ENCODE measurements at regions not wholly inside any gene's neighbourhood (a gene's known extent, or its start where the extent isn't known, plus 50 kb on each side); places are given as distances from the start of the nearest gene placed in this dataset.

DNA sequence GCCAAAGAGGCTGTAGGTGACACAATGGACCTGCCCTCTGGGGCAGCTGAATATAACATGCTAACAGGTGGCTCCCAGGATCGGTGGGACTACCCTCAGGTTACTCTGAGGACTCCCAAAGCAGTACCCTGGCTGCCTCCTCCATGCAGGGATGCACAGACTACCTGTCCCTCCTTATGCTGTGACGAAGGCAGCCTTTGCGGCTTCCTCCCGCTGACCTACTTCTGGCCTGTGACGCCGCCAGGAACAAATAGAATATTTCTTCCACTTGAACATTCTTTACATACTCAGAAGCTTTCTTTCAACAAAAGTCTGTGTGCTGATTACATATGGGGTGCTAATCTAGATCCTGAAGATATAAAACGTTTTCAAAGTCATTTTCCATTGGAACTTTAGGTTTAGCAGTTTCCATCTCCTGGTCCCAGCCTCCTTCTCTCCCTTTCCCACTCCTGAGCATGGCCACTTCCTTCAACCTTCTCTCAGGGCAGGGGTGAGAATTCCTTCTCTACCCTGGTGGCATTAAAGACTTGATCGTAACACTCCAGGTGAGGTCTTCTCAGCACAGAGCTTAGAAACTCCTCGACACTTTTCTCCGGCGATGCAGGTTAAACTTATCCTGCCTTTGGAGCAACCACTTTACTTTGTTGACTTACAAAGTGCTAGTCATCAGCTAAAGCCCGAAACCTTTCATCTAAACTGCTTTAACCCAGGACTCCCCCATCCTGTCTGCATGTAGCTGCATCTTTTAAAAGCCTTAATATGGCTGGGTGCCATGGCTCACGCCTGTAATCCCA lies 58.9 kb upstream of the STK17B start:
- no peaks in the 10 kb centered on the region for H3K4me1 Mint-ChIP-seq (ENCODE audit: unreplicated experiment)
- no peak overlapping the region for H3K27ac Mint-ChIP-seq (ENCODE audit: unreplicated experiment)
- no peaks in the 10 kb centered on the region for H3K9me3 Mint-ChIP-seq (ENCODE audit: unreplicated experiment)
- no peak for DNase-seq (ENCODE audit: low spot score)
- TF ChIP-seq, protein P1, sequence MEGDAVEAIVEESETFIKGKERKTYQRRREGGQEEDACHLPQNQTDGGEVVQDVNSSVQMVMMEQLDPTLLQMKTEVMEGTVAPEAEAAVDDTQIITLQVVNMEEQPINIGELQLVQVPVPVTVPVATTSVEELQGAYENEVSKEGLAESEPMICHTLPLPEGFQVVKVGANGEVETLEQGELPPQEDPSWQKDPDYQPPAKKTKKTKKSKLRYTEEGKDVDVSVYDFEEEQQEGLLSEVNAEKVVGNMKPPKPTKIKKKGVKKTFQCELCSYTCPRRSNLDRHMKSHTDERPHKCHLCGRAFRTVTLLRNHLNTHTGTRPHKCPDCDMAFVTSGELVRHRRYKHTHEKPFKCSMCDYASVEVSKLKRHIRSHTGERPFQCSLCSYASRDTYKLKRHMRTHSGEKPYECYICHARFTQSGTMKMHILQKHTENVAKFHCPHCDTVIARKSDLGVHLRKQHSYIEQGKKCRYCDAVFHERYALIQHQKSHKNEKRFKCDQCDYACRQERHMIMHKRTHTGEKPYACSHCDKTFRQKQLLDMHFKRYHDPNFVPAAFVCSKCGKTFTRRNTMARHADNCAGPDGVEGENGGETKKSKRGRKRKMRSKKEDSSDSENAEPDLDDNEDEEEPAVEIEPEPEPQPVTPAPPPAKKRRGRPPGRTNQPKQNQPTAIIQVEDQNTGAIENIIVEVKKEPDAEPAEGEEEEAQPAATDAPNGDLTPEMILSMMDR (IDR thresholded peaks at IDR 0.05; ENCODE audit: unreplicated experiment) = no peak
- H3K27me3 Mint-ChIP-seq (ENCODE audit: unreplicated experiment) = peaks cover 2% of the 10 kb centered on the region
- H3K36me3 Mint-ChIP-seq (ENCODE audit: low read depth, unreplicated experiment) = peaks cover 4% of the 10 kb centered on the region
- no peak overlapping the region for H3K4me3 Mint-ChIP-seq (ENCODE audit: unreplicated experiment)

DNA sequence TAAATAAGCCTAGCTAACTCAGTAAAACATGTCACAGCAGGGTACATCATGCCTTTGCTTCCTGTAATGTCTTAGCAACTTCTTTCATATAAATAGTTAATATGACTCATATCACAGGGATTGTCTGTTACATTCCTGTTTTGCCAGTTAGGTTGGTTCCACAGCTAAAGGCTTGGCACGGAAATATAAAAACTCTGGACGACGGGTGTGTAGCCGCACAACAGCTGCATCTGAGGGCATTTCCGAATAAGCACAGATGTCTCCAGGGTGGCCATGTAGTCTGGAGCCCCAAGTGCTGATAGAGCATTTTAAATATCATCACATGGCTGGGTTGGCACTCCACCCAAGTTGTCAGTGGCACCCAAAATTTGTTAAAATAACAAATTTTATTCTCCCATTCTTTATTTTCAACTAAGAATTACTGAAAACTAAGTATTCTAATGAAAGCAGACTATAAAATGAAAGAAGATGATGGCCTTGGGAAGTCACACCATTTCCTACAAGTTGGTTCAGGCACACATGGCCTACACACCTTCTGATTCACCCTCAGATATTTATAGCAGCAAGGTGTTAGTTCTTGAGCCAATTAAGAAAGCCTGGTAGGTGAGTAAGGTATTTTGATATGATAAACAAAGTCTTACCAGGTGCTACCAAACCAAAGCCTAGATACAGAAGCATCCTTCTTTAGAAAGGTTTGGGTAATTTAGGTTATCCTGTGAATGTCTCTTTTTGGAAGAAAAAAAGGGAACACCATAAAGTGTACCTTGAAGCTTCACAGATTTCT lies 61.8 kb upstream of the STK17B start:
- Mint-ChIP-seq H3K36me3 (ENCODE audit: low read depth, unreplicated experiment) (peaks cover 7% of the 10 kb centered on the region), H3K9me3 (ENCODE audit: unreplicated experiment) (no peaks in the 10 kb centered on the region), H3K27ac (ENCODE audit: unreplicated experiment) (no peak overlapping the region), H3K27me3 (ENCODE audit: unreplicated experiment) (no peaks in the 10 kb centered on the region), H3K4me3 (ENCODE audit: unreplicated experiment) (no peak overlapping the region), H3K4me1 (ENCODE audit: unreplicated experiment) (peaks cover under 1% of the 10 kb centered on the region)
- TF ChIP-seq, protein P1 (IDR thresholded peaks at IDR 0.05; ENCODE audit: unreplicated experiment) = no peak
- DNase-seq (ENCODE audit: low spot score) = no peak

DNA sequence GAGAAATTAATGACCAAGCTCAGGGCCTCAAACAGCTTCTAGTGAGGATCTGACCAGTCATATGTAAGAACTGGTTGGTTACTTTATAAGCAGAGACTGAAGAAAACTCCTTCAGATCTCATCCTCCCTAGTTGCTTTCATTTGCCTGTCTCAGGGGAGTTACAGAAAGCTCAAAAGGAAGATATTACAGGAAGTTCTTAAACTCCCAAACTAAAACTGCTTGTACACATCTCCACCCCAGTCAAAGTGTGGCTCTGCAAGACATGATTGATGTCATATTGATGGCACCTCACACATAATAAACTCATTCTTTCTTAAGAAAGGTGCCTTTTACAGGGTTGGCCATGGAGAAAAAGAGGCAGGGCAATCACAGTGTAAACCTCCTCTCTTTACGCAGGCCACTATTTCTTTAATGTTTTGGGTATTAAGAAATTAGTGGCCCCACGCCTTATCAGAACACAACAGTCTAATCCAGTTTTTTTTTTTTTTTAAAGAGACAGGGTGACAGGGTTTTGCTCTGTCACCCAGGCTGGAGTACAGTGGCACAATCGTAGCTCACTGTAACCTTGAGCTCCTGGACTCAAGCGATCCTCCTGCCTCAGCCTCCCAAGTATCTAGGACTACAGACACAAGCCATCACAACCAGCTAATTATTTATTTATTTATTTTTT lies 62.6 kb upstream of the STK17B start:
- Mint-ChIP-seq H3K36me3 (ENCODE audit: low read depth, unreplicated experiment) (peaks cover 14% of the 10 kb centered on the region), H3K9me3 (ENCODE audit: unreplicated experiment) (no peaks in the 10 kb centered on the region), H3K4me3 (ENCODE audit: unreplicated experiment) (no peak overlapping the region), H3K27me3 (ENCODE audit: unreplicated experiment) (no peaks in the 10 kb centered on the region), H3K4me1 (ENCODE audit: unreplicated experiment) (peaks cover 8% of the 10 kb centered on the region), H3K27ac (ENCODE audit: unreplicated experiment) (no peak overlapping the region)
- TF ChIP-seq, protein P1 (IDR thresholded peaks at IDR 0.05; ENCODE audit: unreplicated experiment) = no peak
- DNase-seq (ENCODE audit: low spot score) = no peak

DNA sequence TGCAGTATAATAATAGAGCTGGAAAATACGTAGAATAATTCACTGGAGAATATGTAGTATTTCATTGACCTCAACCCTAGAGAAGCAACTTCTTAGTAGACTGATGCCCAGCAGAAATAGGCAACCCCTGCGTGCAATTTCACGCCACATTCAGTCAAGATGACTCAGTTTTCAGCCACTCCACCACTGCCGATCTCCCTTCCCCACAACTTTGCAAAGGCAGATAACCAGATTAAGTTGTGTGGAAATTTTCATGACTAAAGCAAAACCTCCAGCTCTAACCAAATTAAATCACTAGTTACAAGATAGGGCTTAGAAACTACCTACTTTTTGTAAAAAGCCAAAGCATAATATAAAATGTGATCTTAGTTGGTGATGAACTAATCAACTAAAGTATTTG lies 63.3 kb upstream of the STK17B start:
- H3K4me3 Mint-ChIP-seq (ENCODE audit: unreplicated experiment) = no peak overlapping the region
- H3K4me1 Mint-ChIP-seq (ENCODE audit: unreplicated experiment) = peaks cover 16% of the 10 kb centered on the region
- no peak for DNase-seq (ENCODE audit: low spot score)
- H3K9me3 Mint-ChIP-seq (ENCODE audit: unreplicated experiment) = no peaks in the 10 kb centered on the region
- TF ChIP-seq, protein P1 (IDR thresholded peaks at IDR 0.05; ENCODE audit: unreplicated experiment) = no peak
- H3K36me3 Mint-ChIP-seq (ENCODE audit: low read depth, unreplicated experiment) = peaks cover 18% of the 10 kb centered on the region
- no peaks in the 10 kb centered on the region for H3K27me3 Mint-ChIP-seq (ENCODE audit: unreplicated experiment)
- no peak overlapping the region for H3K27ac Mint-ChIP-seq (ENCODE audit: unreplicated experiment)

Data from endothelial cell (in vitro differentiated cells).